Stimulated activated CD8-positive, alpha-beta memory T cell treated with anti-CD3 and anti-CD28 coated beads, Interleukin-7, amount 100 ng/mL, for 24 hours (primary cell): ENCODE measurements at regions not wholly inside any gene's neighbourhood (a gene's known extent, or its start where the extent isn't known, plus 50 kb on each side); places are given as distances from the start of the nearest gene placed in this dataset.

Experiments used
- DNase-seq: peaks from one replicate; pipeline ENCODE4 v3.0.0-alpha.2; 2020; ENCODE audit warnings: low read depth

- DNase-seq: no peak
Measured at GRCh38 chr18:8944871-8945245, 157.6 kb upstream of the NDUFV2 start.

GRCh38 chr18:8945514-8945913 is 157.0 kb upstream of the NDUFV2 start:
- DNase-seq: no peak

GRCh38 chr18:8946066-8946838 is 156.2 kb upstream of the NDUFV2 start:
- no peak for DNase-seq

GRCh38 chr18:8947566-8947965 is 154.9 kb upstream of the NDUFV2 start:
- no peak for DNase-seq

- no peak for DNase-seq
Measured at GRCh38 chr18:8948011-8948410, 154.5 kb upstream of the NDUFV2 start.

GRCh38 chr18:8948471-8949149 is 153.9 kb upstream of the NDUFV2 start:
- no peak for DNase-seq

GRCh38 chr18:8949206-8949605 is 153.3 kb upstream of the NDUFV2 start:
- DNase-seq: no peak

- no peak for DNase-seq
Measured at GRCh38 chr18:8951491-8951890, 151.0 kb upstream of the NDUFV2 start.

GRCh38 chr18:8952174-8952573 is 150.3 kb upstream of the NDUFV2 start:
- no peak for DNase-seq

- no peak for DNase-seq
Measured at GRCh38 chr18:8952769-8953760, 149.4 kb upstream of the NDUFV2 start.

GRCh38 chr18:8957731-8958130 is 144.8 kb upstream of the NDUFV2 start:
- no peak for DNase-seq

GRCh38 chr18:8958660-8959059 is 143.8 kb upstream of the NDUFV2 start:
- DNase-seq: no peak

- DNase-seq: no peak
Measured at GRCh38 chr18:8959551-8960135, 142.9 kb upstream of the NDUFV2 start.

GRCh38 chr18:8960740-8961657 is 141.5 kb upstream of the NDUFV2 start:
- no peak for DNase-seq

- DNase-seq: no peak
Measured at GRCh38 chr18:8962192-8962779, 140.2 kb upstream of the NDUFV2 start.

- no peak for DNase-seq
Measured at GRCh38 chr18:8962855-8963635, 139.5 kb upstream of the NDUFV2 start.

- no peak for DNase-seq
Measured at GRCh38 chr18:8963876-8964275, 138.6 kb upstream of the NDUFV2 start.

- DNase-seq: no peak
Measured at GRCh38 chr18:8965398-8965797, 137.1 kb upstream of the NDUFV2 start.

GRCh38 chr18:8966821-8967220 is 135.7 kb upstream of the NDUFV2 start:
- DNase-seq: no peak

- DNase-seq: no peak
Measured at GRCh38 chr18:8967573-8967972, 134.9 kb upstream of the NDUFV2 start.
